GM04503 (cell line): ENCODE measurements at regions not wholly inside any gene's neighbourhood (a gene's known extent, or its start where the extent isn't known, plus 50 kb on each side); places are given as distances from the start of the nearest gene placed in this dataset.
A peak's percentile ranks its signal among the peaks of the same experiment; 100 is the strongest.

ENCODE experiments used
- DNase-seq: peaks from one replicate; pipeline ENCODE4 v3.0.0-alpha.2; 2012; ENCODE audit warnings: low read depth

DNA sequence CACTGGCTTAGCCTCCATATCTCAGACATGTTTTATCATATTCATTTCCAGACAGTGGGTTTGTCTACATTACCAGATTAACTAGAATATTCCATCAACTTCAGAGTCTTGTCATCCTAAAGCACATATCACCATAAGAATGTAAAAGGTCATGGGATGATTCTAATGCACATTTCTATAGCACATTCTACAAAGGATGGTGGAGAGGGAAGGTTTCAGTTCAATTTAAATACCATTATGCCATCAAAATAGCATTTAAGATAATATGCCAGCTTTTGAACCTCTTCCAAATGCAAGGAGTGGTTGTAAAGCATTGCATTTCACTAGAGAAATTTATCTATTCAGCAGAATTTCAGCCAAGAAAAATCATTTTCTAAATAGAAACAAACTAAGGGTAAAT, 970.5 kb downstream of the TTLL7 start:
- DNase-seq = no peak

GRCh38 chr1:83027511-83027910, 971.4 kb downstream of the TTLL7 start:
- DNase-seq = no peak

- DNase-seq = no peak
Observed at GRCh38 chr1:83026745-83027144, 972.2 kb downstream of the TTLL7 start.

DNA sequence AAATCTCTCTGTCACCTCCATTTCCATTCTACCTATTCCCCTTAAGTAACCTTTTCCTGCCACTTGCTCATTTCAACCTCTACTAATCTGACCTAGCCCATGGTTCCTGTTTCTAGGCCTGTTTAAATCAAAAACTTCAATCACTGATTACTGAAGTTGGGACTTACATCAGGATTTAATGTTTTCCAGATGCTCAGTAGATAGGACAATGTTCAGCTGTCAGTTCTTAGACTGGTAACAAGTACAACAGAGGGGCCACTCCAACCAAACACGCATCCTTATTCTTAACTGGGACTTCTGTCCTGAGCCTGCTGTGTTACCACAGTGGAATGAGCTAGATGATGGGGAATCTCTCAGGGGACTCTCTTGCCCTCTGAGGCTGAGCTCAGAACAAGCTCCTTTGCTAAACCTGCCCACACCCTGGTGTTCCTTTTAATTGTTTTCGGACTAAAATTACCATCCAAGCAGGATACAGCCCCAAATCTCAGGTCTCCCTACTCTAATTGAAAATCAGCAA, 974.6 kb downstream of the TTLL7 start:
- DNase-seq = no peak

DNA sequence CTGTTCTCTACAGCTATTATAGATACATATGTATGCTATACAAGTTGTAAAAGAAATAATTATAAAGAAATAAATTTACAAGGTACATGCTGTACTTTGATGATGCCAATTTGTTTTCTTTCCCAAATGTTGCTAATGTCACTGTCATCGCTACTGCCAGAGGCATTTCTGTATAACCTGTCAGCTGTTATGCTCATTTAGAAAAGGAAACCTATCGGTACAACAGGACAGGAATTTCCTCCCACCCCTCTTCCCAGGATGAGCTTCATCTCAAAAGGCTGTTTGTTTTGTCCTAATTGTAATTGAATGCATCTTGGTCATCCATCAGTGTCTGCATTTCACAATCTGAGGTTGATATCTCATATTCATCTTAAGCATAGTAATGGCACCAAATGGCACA, 975.7 kb downstream of the TTLL7 start:
- DNase-seq = no peak

DNA sequence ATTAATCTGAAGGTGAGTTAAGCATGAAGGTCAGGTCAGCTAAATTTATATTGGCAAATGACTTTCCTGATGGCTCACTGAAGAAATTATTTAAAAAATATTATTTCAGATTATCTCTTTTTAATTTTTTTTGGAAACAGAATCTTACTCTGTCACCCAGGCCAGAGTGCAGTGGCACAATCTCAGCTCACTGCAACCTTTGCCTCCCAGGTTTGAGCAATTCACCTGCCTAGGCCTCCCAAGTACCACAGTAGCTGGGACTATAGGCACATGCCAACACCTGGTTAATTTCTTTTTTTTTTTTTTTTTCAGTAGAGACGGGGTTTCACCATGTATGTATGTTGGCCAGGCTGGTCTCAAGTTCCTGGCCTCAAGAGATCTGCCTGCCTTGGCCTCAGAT, 976.7 kb downstream of the TTLL7 start:
- no peak for DNase-seq

DNA sequence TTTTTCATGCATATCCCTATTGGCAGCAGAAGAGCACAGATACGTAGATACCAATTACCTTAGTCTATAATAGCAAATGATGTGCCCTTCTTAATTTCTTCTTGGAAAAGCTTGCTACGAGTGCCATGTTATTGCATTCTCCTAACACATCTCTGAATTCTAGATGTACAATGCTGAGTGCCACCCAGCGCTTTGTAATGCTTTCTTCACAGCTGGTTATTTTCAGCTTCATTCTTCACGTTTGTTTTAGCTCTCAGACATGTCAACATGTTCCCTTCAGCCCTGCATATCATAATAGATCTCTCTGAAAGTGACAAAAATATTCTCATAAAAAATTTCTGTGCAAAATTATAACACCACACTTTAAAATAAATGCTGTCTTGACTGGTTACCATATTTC, 981.2 kb downstream of the TTLL7 start:
- DNase-seq = no peak

- no peak for DNase-seq
Observed at GRCh38 chr1:83017276-83017675, 981.7 kb downstream of the TTLL7 start.

- DNase-seq = no peak
Observed at GRCh38 chr1:83016354-83016849, 982.5 kb downstream of the TTLL7 start.

- no peak for DNase-seq
Observed at GRCh38 chr1:83015163-83015562, 983.8 kb downstream of the TTLL7 start.

DNA sequence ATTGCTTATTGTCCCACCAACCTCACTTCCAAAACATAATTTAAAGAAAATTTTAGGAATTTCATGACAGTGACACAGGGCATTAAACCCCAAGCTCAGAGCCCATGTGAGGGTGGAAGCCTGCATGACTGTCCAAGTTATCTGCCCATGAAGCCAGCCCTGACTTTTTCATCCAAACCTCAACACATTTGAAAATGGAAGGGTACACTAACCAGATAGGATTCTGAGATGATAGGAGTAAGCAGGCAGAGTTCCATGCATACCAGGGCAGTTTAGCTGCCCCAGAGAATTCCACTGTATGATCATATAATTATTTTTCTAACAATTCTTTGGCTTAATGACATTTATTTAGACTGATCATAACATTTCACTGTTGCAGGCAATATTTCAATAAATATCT, 986.0 kb downstream of the TTLL7 start:
- no peak for DNase-seq

- no peak for DNase-seq
Observed at GRCh38 chr1:83011265-83011664, 987.7 kb downstream of the TTLL7 start.

GRCh38 chr1:83006271-83006670, 992.7 kb downstream of the TTLL7 start:
- DNase-seq = no peak

GRCh38 chr1:83000286-83000685, 998.6 kb downstream of the TTLL7 start:
- DNase-seq = no peak

DNA sequence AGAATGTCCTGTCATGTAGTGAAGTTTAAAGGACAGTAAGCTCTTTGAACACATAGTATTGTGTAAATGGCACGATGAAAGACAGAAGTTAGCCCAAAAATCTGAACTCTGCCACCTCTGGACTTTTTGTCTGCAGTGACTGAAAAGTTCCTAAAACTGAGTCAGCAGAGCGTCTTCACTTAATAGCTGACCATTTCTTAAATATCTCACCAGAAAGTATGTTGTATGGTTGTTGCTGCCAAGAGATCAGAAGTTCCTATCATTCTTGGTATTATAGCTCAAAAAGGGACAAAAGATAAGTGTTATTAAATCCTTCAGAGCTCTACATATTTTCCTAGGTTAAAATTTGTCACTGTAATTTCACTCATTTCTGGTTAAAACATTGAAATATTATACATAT, 1003.0 kb downstream of the TTLL7 start:
- DNase-seq = peak; percentile 11

- DNase-seq = no peak
Observed at GRCh38 chr1:82994616-82995263, 1004.2 kb downstream of the TTLL7 start.

DNA sequence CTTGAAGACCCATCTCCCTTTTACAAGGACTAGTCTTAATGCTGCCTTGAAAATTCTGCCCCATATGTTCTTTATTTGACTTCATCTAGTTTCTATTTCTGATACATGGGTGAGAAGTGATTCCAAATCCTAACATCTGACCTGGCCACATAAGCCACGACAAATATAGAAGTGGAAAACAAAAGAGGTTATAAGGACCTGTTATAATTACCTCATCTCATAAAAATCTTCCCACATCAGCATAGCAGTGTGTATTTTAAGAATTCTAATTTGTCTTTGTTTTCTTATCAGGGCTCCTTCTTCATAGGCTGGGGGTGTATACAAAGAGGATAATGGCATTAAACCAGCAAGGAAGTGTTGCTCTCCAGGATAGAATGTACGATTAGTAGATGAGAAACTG, 1007.4 kb downstream of the TTLL7 start:
- DNase-seq = no peak

GRCh38 chr1:82979593-82980236, 1019.2 kb downstream of the TTLL7 start:
- DNase-seq = no peak

DNA sequence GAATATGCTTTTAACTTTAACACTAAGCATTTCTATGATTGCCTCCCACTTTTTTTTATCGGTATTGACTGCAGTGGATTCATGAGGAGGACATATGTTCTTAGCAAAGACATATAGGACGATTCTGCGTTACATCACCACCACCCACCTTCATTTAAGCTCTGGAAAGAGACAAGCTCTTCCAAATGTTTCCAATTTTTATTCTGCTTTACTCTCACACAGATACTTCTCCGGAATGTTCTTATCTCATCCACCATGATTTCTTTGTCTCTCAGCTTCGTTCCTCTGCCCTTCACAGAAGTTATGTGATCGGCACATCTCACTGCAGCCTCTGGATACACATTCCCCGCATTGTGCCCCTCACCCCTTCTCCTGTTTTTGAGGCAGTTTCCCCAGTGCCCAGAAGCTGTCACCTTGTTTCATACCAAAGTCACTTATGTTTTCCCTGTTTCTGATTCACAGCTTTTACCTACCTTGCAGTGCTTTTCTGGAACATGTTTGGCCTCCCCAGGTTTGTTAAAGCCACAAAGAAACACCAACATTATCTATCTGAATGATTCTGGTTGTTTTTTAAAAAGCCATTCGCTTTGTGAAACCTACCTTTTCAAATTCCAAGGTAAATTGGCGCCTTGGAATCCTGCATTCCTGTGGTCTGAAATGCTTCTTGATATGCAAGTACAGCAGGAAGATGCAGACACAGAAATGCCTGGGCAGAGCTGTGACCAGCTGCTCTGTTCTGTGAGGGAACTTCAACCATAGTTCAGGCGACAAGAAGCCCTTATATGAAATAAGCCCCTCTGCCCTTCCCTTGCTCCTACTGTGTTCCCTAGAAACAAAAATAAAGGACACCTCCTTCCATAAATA, 1020.2 kb downstream of the TTLL7 start:
- DNase-seq = no peak

DNA sequence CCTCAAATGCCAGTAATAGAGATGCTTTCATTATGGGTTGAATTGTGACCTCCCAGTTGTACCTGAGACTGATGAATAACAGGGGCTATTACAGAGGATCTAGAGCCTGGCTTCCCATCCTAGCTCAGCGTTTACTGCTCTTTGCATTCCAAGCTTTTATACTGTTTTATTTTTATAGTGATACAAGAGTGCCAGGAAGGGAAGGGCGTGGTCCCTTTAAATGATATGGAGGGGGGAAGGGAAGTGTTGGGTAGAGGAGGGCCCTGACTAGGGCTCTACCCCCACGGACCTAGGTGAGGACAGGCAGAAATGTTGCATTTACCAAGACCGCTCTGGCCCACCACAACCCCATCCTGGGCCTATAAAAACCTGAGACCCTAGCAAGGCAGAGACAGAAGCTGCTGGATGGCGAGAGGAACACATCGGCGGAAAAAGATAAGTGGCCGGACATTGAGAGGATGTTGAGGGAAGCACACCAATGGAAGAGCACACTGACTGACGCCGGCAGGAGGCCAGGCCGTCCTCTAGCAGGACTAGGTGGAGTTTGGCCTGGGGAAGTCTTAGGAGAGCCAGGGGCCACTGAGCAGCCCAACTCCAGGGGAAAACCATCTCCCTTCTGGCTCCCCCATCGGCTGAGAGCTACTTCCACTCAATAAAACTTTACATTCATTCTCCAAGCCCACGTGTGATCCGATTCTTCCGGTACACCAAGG, 1025.9 kb downstream of the TTLL7 start:
- DNase-seq = no peak

DNA sequence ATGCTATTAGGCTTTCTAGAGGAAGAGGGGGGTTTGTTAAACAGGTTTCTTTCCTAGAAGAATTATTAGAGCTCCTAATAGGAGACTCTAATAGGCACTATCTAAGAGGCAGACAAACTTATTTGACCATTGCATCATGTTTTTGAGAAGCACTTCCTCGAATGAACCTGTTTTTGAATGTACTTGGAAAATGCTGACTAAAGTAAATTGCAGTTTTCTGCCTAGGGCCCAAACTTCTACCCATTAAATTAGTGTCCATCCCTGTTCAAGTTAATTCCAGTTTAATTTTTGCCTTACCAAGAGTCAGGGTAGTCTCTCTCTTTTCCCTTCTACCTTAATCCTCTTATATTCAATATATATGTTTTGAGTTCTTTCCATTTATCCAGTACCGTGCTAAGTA, 1029.6 kb downstream of the TTLL7 start:
- no peak for DNase-seq

- no peak for DNase-seq
Observed at GRCh38 chr1:82962658-82963057, 1036.3 kb downstream of the TTLL7 start.
